ENCODE measurements at regions not wholly inside any gene's neighbourhood (a gene's known extent, or its start where the extent isn't known, plus 50 kb on each side); places are given as distances from the start of the nearest gene placed in this dataset.

DNA sequence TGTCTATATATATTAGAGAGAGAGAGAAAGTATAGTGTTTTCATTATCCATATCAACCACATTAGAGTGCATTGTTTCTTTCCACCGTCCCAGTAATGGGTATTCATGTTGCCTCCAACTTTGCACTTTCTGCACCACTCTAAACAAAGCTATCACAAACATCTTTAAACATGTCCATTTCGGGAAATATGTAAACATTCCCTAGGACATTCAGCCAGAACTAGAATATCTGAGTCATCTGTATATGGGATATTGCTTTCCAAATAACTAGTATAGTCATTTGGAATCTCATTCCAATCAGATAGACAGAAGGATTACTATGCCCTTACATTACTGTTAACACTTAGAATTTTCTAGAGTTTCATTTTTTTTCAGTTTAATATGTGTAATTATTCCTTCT is 914.9 kb upstream of the EPHA6 start:
- Histone ChIP-seq H3K4me3 (ENCODE audit: low read depth in 1 of 2, low read length in 2 of 2) (no peak overlapping the region), H3K27me3 (ENCODE audit: low read depth, low read length) (no peaks in the 10 kb centered on the region), H3K36me3 (ENCODE audit: control insufficient read depth in 1 of 2, insufficient read depth in 2 of 2, low read length in 2 of 2) (no peaks in the 10 kb centered on the region), H3K27ac (ENCODE audit: low read length) (no peak overlapping the region), H3K4me1 (ENCODE audit: control insufficient read depth in 1 of 2, insufficient read depth in 2 of 2, low read length in 2 of 2) (no peaks in the 10 kb centered on the region), H3K9me3 (ENCODE audit: control insufficient read depth in 1 of 2, low read length in 2 of 2) (peaks cover 0 to under 1% of the 10 kb centered on the region in 2 donors)

GRCh38 chr3:95899911-95900310 is 914.5 kb upstream of the EPHA6 start:
- no peak overlapping the region for H3K27ac ChIP-seq (ENCODE audit: low read length)

GRCh38 chr3:95901948-95902347 is 912.4 kb upstream of the EPHA6 start:
- Histone ChIP-seq H3K27me3 (ENCODE audit: low read depth, low read length) (no peaks in the 10 kb centered on the region), H3K36me3 (ENCODE audit: control insufficient read depth in 1 of 2, insufficient read depth in 2 of 2, low read length in 2 of 2) (no peaks in the 10 kb centered on the region), H3K4me3 (ENCODE audit: low read depth in 1 of 2, low read length in 2 of 2) (no peak overlapping the region), H3K4me1 (ENCODE audit: control insufficient read depth in 1 of 2, insufficient read depth in 2 of 2, low read length in 2 of 2) (no peaks in the 10 kb centered on the region), H3K9me3 (ENCODE audit: control insufficient read depth in 1 of 2, low read length in 2 of 2) (no peaks in the 10 kb centered on the region), H3K27ac (ENCODE audit: low read length) (no peak overlapping the region)

More at GRCh38 chr3:95899911-95900310, 914.5 kb upstream of the EPHA6 start:
- Histone ChIP-seq H3K36me3 (ENCODE audit: control insufficient read depth in 1 of 2, insufficient read depth in 2 of 2, low read length in 2 of 2) (no peaks in the 10 kb centered on the region), H3K4me3 (ENCODE audit: low read depth in 1 of 2, low read length in 2 of 2) (no peak overlapping the region), H3K27me3 (ENCODE audit: low read depth, low read length) (no peaks in the 10 kb centered on the region), H3K4me1 (ENCODE audit: control insufficient read depth in 1 of 2, insufficient read depth in 2 of 2, low read length in 2 of 2) (no peaks in the 10 kb centered on the region), H3K9me3 (ENCODE audit: control insufficient read depth in 1 of 2, low read length in 2 of 2) (no peaks in the 10 kb centered on the region)

DNA sequence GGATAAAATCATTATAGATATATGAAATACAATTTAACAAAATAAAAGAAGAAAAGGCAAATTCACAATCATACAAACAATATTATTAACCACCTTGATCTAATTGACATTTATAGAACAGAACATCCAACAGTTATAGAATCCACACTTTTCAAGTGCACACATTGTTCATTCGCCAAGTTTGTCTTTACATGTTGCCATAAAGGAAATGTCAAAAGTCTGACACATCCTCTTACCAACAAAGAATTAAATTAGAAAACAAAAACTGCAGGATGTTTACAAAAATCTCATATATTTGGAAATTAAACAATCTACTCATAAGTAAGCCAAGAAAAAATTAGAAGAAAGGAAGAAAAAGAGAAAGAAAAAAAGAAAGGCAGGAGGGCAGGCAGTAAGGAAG is 909.2 kb upstream of the EPHA6 start:
- Histone ChIP-seq H3K4me3 (ENCODE audit: low read depth in 1 of 2, low read length in 2 of 2) (no peak overlapping the region), H3K36me3 (ENCODE audit: control insufficient read depth in 1 of 2, insufficient read depth in 2 of 2, low read length in 2 of 2) (no peaks in the 10 kb centered on the region), H3K4me1 (ENCODE audit: control insufficient read depth in 1 of 2, insufficient read depth in 2 of 2, low read length in 2 of 2) (no peaks in the 10 kb centered on the region), H3K9me3 (ENCODE audit: control insufficient read depth in 1 of 2, low read length in 2 of 2) (no peaks in the 10 kb centered on the region), H3K27ac (ENCODE audit: low read length) (no peak overlapping the region), H3K27me3 (ENCODE audit: low read depth, low read length) (no peaks in the 10 kb centered on the region)

GRCh38 chr3:95911767-95912166 is 902.6 kb upstream of the EPHA6 start:
- Histone ChIP-seq H3K4me3 (ENCODE audit: low read depth in 1 of 2, low read length in 2 of 2) (no peak overlapping the region), H3K9me3 (ENCODE audit: control insufficient read depth in 1 of 2, low read length in 2 of 2) (peaks cover 0 to 3% of the 10 kb centered on the region in 2 donors), H3K27me3 (ENCODE audit: low read depth, low read length) (no peaks in the 10 kb centered on the region)

GRCh38 chr3:95923496-95924210 is 890.7 kb upstream of the EPHA6 start:
- Histone ChIP-seq H3K4me1 (ENCODE audit: control insufficient read depth in 1 of 2, insufficient read depth in 2 of 2, low read length in 2 of 2) (no peaks in the 10 kb centered on the region), H3K9me3 (ENCODE audit: control insufficient read depth in 1 of 2, low read length in 2 of 2) (no peaks in the 10 kb centered on the region), H3K27ac (ENCODE audit: low read length) (peak overlapping the region; percentile 79), H3K36me3 (ENCODE audit: control insufficient read depth in 1 of 2, insufficient read depth in 2 of 2, low read length in 2 of 2) (no peaks in the 10 kb centered on the region), H3K4me3 (ENCODE audit: low read depth in 1 of 2, low read length in 2 of 2) (no peak overlapping the region), H3K27me3 (ENCODE audit: low read depth, low read length) (no peaks in the 10 kb centered on the region)

More at GRCh38 chr3:95911767-95912166, 902.6 kb upstream of the EPHA6 start:
- Histone ChIP-seq H3K27ac (ENCODE audit: low read length) (no peak overlapping the region), H3K36me3 (ENCODE audit: control insufficient read depth in 1 of 2, insufficient read depth in 2 of 2, low read length in 2 of 2) (no peaks in the 10 kb centered on the region), H3K4me1 (ENCODE audit: control insufficient read depth in 1 of 2, insufficient read depth in 2 of 2, low read length in 2 of 2) (no peaks in the 10 kb centered on the region)

DNA sequence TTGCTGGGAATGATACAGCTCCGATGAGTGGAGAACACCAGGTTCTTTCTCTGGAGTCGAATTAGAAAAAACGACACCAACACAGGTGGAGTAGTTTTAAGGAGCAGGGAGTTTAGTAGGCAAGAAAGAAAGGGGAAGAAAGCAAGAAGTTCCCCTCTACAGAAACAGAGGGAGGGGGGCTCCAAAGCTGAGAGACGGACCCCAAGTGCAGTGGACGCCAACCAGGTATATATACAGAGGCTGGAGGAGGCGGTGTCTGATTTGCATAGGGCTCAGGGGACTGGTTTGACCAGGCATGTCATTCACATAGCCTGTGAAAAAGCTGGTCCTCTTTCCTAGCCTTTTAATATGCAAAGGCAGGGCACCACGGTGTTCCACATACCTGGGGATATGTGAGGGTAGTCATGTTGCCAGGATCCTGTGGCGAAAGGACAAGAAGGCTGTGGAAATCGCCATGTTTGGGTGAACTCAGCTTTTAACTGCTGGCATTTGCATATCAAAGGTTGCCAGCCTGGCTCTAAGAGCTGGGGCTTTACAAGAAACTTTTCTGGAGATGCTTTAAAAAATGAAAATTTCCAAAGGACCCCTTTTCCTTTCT is 887.4 kb upstream of the EPHA6 start:
- H3K36me3 ChIP-seq (ENCODE audit: control insufficient read depth in 1 of 2, insufficient read depth in 2 of 2, low read length in 2 of 2): no peaks in the 10 kb centered on the region
- H3K9me3 ChIP-seq (ENCODE audit: control insufficient read depth in 1 of 2, low read length in 2 of 2): no peaks in the 10 kb centered on the region
- no peaks in the 10 kb centered on the region for H3K27me3 ChIP-seq (ENCODE audit: low read depth, low read length)
- H3K4me1 ChIP-seq (ENCODE audit: control insufficient read depth in 1 of 2, insufficient read depth in 2 of 2, low read length in 2 of 2): peaks cover 0 to 4% of the 10 kb centered on the region in 2 donors
- H3K4me3 ChIP-seq (ENCODE audit: low read depth in 1 of 2, low read length in 2 of 2): no peak overlapping the region
- H3K27ac ChIP-seq (ENCODE audit: low read length): no peak overlapping the region

- no peaks in the 10 kb centered on the region for H3K36me3 ChIP-seq (ENCODE audit: control insufficient read depth in 1 of 2, insufficient read depth in 2 of 2, low read length in 2 of 2)
- H3K9me3 ChIP-seq (ENCODE audit: control insufficient read depth in 1 of 2, low read length in 2 of 2): no peaks in the 10 kb centered on the region
- H3K4me3 ChIP-seq (ENCODE audit: low read depth in 1 of 2, low read length in 2 of 2): no peak overlapping the region
- H3K4me1 ChIP-seq (ENCODE audit: control insufficient read depth in 1 of 2, insufficient read depth in 2 of 2, low read length in 2 of 2): peaks cover 0 to 4% of the 10 kb centered on the region in 2 donors
- no peaks in the 10 kb centered on the region for H3K27me3 ChIP-seq (ENCODE audit: low read depth, low read length)
- no peak overlapping the region for H3K27ac ChIP-seq (ENCODE audit: low read length)
These were observed 880.2 kb upstream of the EPHA6 start for GRCh38 chr3:95934181-95934580.

DNA sequence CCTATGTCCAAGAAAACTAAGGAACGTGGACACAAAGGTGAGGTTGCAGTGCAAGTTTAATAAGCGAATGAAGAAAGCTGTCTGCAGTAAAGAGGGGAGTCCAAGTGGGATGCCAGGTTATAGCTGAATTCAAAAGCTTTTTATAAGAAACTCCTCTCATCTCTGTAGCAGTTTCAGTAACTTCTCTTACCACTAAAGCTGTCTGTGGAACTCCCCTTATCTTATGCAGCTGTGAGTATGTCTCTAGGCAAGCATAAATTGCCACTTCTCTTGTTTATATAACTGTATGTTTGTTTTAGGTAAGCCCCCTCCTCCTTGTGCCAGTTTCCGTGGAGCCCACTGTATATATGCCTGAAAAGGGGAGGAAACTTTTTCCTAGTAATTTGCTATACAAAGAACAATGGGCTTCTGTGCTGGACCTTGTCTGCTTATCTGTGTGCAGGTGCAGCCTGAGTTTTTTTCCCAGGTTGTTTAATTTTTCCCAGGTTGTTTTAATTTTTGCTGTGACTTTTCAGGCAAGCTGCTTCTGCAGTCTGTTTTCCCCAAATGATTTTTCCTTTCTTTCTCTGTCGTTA is 875.1 kb upstream of the EPHA6 start:
- H3K9me3 ChIP-seq (ENCODE audit: control insufficient read depth in 1 of 2, low read length in 2 of 2): no peaks in the 10 kb centered on the region
- no peaks in the 10 kb centered on the region for H3K4me1 ChIP-seq (ENCODE audit: control insufficient read depth in 1 of 2, insufficient read depth in 2 of 2, low read length in 2 of 2)
- H3K27me3 ChIP-seq (ENCODE audit: low read depth, low read length): no peaks in the 10 kb centered on the region
- H3K36me3 ChIP-seq (ENCODE audit: control insufficient read depth in 1 of 2, insufficient read depth in 2 of 2, low read length in 2 of 2): no peaks in the 10 kb centered on the region
- H3K27ac ChIP-seq (ENCODE audit: low read length): no peak overlapping the region
- H3K4me3 ChIP-seq (ENCODE audit: low read depth in 1 of 2, low read length in 2 of 2): no peak overlapping the region

GRCh38 chr3:95965704-95966336 is 848.6 kb upstream of the EPHA6 start:
- Histone ChIP-seq H3K36me3 (ENCODE audit: control insufficient read depth in 1 of 2, insufficient read depth in 2 of 2, low read length in 2 of 2) (no peaks in the 10 kb centered on the region), H3K4me3 (ENCODE audit: low read depth in 1 of 2, low read length in 2 of 2) (no peak overlapping the region), H3K4me1 (ENCODE audit: control insufficient read depth in 1 of 2, insufficient read depth in 2 of 2, low read length in 2 of 2) (no peaks in the 10 kb centered on the region), H3K9me3 (ENCODE audit: control insufficient read depth in 1 of 2, low read length in 2 of 2) (no peaks in the 10 kb centered on the region), H3K27ac (ENCODE audit: low read length) (no peak overlapping the region), H3K27me3 (ENCODE audit: low read depth, low read length) (no peaks in the 10 kb centered on the region)

DNA sequence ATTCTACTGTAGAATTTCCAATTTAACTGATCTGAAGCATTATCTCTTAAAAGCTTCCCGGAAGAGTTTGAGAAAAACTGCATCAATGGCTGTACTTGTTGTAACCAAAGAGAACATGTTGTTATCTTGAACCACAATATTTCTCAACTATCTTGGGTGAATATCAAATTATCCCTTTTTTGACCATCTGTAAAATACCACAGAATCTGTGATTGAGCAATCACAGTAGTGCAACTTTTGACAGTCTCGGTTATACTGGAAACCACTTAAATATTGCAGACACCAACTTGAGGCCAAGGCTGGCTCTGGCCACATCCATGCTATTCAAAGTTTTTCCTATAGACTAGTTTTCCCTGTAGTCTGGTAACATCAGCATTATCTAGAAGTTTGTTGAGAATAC is 842.8 kb upstream of the EPHA6 start:
- no peaks in the 10 kb centered on the region for H3K36me3 ChIP-seq (ENCODE audit: control insufficient read depth in 1 of 2, insufficient read depth in 2 of 2, low read length in 2 of 2)
- H3K4me3 ChIP-seq (ENCODE audit: low read depth in 1 of 2, low read length in 2 of 2): no peak overlapping the region
- H3K27ac ChIP-seq (ENCODE audit: low read length): no peak overlapping the region
- no peaks in the 10 kb centered on the region for H3K9me3 ChIP-seq (ENCODE audit: control insufficient read depth in 1 of 2, low read length in 2 of 2)
- H3K4me1 ChIP-seq (ENCODE audit: control insufficient read depth in 1 of 2, insufficient read depth in 2 of 2, low read length in 2 of 2): no peaks in the 10 kb centered on the region
- H3K27me3 ChIP-seq (ENCODE audit: low read depth, low read length): no peaks in the 10 kb centered on the region
